Hippocampal formation (tissue), 2 donors: ENCODE measurements at regions not wholly inside any gene's neighbourhood (a gene's known extent, or its start where the extent isn't known, plus 50 kb on each side); places are given as distances from the start of the nearest gene placed in this dataset.
"Not testable (repeated sequence)": the region's sequence is repeated elsewhere in the genome, so short reads cannot be mapped to it uniquely, and the experiment has no call there.

Source experiments
- DNase-seq, 2 donors: peaks; one replicate each; lab custom pipeline; 2025; lab: John Stamatoyannopoulos, UW

DNA sequence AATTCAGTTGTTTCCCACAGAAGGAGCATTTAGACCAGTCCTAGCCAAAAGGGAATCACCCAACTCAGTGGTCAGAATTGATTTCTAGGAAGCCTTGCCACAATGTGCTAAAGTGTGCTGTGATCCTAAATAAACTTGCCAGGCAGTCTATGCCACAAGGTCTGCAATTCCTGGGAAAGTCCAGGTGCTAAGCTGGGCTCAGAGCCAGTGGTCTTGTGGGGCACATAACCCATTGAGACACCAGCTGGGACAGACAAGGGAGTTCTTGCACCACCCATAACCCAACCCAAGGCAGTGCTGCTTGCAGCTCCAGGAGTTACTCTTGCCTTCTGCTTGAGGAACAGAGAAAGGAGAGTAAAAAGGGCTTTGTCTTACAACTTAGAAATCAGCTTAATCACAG, 489.5 kb upstream of the SPRY2 start:
- no peak for DNase-seq

DNA sequence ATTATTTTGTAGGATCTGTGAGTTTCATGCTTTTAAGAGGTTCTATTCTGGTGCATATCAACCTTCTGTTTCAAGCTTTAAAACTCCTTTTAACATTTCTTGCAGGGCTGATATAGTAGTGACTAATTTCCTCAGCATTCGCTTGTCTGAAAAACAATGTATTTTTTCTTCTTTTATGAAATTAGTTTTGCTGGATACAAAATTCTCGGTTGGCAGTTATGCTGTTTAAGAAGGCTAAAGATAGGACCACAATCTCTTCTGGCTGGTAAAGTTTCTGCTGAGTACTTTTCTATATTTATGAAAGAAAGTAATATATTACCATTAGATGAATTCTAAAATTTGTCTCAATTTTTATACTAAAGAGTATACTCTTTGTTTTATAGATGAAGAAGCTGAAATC, 487.8 kb upstream of the SPRY2 start:
- DNase-seq: no peak

DNA sequence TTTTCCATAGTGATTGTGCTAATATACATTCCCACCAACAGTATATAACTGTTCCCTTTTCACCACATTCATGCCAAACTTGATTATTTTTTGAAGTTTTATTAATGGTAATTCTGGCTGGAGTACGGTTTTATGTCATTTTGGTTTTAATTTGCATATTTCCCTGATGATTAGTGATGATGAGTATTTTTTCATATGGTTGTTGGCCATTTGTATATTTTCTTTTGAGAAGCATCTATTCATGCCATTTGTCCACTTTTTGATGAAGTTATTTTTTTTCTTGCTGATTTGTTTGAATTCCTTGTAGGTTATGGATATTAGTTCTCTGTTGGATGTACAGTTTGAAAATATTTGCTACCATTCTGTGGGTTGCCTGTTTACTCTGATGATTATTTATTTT, 484.4 kb upstream of the SPRY2 start:
- DNase-seq: no peak

DNA sequence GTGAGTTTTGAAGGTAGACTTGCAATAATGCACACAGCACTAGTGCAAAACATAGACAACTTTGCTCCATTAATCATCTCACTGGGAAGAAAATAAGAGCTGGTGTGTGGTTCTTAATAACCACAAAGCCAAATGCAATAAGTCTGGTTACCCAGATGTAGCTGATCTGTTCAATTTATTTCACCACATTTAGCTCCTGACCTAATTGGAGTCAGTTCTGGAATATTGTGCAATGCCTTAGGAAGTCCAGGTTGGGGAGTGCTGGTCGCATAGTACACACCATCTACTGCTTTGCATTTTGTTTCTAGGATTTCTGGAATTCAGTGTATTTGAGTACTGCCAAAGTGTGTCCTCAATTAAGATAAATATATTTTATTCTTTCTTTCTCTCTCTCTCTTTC, 483.3 kb upstream of the SPRY2 start:
- no peak for DNase-seq

DNA sequence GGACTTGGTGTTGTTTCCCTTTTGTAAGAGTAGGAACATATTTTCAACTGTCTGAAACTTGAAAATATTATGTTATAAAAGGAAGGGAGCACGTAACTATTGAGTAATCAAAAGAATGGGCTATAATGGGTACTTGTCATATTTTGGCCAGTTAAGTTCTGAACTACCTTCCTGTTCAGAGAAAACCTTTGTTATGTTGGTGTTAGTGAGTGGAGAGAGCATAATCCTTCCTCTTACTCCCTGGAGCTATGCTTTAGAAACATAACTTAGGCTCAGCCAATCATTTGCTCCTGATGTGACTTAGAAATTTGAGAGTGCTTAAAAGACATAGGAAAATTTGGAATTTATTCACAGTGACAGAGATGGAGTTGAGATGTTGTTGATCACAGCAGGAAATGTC, 482.5 kb upstream of the SPRY2 start:
- no peak for DNase-seq

DNA sequence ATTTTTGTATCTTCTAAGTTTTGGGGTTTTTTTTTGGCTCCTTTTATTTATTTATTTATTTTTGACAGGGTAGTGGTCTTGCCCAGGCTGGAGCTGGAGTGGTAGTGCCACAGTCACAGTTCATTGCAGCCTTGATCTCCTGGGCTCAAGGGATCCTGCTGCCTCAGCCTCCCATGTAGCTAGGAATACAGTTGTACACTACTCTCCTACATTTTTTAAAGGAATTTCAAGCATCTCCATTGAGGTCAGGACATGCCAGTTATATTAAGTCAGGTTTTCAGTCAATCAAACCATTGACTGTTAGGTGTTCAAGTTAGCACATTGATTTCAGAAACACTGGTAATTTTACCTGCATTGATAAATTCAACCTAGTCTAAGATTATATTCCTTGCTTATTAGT, 480.5 kb upstream of the SPRY2 start:
- no peak for DNase-seq

DNA sequence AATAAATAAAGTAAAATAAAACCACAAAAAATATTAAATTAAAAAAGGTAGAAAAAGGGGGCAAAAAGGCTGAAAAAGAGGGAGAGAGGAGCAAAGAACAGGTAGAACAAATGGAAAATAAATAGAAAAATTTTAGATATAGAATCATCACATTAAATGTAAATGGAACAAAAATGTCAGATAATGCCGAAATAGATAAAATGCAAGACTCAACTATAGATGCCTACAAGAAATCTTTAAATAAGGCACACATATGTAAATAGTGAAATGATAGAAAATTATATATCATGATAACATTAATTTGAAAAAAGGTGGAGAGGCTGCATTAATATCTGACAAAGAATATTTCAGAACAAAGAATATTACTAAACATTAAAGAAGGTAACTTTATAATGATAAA, 477.1 kb upstream of the SPRY2 start:
- no peak for DNase-seq

DNA sequence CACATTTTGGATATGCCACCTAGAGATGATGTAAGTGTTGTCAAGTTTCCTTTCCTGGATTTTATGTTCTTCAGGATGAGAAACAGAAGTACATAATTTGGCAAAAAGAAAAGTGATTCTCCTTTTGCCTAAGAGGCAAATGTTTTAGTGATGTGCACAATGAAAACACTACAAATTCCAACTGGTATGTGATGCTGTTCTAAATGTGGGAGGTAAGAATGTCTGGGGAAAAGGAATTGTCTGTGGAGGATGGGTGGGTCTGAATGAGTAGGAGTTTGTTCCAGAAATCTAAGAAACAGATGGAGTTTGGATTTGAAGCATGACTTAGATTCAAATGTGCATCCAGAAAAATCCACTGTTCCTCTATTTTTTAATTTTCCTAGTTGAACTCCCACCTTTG, 473.6 kb upstream of the SPRY2 start:
- DNase-seq: peak in 1 of 2 donors; percentile 27

DNA sequence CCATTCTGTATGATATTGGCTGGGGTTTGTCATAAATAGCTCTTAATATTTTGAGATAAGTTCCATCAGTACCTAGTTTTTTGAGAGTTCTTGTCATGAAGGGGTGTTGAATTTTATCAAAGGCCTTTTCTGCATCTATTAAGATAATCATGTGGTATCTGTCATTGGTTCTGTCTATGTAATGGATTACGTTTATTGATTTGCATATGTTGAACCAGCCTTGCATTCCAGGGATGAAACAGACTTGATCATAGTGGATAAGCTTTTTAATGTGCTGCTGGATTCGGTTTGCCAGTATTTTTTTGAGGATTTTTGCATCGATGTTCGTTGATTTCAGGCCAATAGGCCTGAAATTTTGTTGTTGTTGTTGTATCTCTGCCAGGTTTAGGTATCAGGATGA, 469.4 kb upstream of the SPRY2 start:
- DNase-seq: not testable (repeated sequence)

DNA sequence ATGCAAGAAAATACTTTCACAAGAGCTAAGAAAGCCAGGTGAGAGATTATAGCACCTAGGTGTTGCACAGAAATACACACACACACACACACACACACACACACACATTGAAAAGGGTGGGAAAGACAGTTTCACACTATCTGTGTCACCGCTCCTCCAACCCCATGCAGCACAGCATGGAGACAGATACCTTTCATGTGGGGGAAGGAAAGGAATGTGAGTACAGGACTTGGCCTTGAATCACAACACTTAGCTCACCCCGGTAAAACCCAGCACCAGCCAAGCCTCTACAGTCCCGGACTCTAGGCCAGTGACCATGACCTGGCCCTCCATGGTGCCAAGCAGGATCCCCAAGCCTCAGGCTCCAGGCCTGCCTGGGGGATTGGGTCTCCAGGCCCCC, 462.0 kb upstream of the SPRY2 start:
- no peak for DNase-seq

DNA sequence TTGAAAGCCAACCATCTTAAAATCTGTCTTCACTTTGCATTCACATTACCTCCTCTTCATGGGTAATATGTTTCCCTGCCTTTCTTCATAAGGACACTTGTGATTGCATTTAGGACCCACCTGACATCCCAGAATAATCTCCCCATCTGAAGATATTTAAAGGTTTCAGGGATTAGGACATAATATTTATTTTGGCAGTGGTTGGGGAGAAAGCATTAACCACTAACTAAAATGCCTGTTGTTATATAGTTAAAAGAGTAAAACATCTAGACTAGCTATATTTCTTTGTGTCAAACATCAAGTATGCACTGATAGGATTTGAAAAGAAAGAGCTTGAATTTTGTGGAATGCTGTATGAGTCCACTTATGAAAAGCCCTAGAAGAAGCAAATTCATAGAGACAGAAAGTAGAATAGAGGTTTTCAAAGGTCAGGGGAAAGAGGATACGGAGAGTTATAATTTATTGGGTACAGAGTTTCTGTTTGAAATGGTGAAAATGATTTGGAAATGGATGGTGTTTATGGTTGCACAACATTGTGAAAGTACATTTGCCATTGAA, 457.7 kb upstream of the SPRY2 start:
- DNase-seq: no peak

DNA sequence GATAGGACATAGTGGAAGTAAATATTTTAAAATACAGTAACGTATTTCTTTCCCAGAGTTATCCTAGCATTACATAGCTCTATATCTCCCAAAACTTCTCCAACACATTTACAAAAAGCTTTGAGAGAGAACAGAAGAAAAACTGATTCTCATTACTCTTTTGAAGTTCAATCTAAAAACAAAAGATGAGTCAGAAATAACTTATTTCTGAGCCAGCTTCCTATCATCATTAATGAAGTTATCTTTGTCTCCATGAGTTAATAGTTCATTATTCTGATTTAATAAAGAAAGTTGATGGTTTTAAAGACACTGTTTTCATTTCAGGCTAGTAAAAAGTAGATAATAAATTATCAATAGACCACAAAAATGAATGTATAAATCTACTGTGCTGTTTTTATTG, 446.7 kb upstream of the SPRY2 start:
- no peak for DNase-seq

DNA sequence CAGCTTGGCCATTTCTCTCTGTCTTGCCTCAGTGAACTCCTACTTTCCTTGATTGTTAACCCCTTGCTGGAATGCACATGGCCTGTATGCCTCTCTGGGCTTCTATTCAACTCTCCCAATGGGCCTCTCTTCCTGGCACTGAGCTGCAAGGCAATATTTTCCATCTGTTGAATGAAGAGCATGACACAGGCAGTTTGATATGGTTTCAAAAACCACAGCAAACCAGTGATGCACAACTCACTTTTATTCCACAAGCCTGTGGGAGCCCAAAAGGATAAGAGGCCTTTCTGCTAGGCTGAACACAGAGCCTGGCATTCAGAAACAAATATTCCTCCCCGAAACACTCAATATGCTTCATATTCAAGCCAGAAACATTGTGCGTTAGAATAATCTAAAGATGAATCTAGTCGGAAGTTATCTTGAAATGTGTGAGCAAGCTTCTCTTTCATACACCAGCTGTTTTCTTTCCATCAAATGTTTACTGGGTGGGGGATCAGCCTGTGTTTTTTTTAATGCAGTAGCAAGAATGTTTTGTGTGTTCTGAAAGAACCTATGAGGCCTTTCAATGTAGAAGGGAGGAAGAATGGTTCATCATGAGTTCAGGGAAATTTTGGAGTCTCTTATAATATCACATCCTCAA, 443.1 kb upstream of the SPRY2 start:
- no peak for DNase-seq

DNA sequence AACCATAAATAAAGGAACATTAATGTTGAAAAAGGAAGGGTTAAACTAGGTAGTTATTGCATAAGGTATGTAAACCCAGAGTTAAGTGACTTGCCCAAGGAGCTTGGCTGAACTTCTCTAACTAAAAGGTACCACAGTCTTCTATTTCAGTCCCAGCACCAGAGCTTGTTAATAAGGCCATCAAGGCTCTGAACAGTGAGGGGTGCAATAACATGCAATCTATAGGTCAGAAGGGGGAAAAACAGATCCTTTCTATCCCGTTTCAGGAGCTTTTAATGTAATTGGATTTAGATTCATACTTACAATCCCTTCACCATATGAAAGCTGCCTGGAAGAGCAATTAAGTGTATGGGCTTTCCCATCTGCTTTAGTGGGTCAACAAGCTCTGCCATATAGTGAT, 441.5 kb upstream of the SPRY2 start:
- no peak for DNase-seq

DNA sequence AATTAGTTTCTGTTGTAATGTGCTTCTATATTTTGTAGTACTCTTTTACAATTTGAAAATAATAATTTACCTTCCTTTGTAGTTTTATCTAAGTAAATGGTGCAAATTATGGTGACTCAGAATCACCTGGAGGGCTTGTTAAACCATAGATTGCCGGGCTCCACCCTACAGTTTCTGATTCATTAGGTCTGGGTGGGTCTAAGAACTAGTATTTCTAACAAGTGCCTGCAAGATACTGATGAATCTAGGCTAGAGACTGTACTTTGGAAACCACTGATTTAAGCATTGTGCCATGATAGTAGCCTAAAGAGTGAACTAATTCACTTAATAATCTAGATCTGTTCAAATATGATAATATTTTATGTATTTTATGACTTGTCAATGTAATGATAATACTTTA, 437.4 kb upstream of the SPRY2 start:
- no peak for DNase-seq

DNA sequence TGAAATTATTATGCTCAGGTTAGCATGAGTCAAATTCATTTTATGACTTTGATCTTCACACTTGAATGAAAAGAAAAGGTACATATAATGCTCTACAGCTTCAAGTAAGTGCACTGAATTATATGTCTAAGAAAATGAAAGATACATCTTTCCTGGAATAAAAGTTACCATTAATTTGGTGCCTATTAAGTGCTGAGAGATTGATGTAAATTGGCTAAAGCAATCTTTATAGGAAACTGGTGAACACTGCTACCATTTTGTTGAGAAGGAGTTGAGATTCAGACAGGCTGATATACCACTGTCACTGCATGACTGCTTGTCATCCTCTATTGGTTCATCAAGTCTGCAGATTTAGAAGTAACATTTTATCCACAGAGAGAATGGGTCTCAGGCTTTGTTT, 416.8 kb upstream of the SPRY2 start:
- no peak for DNase-seq

DNA sequence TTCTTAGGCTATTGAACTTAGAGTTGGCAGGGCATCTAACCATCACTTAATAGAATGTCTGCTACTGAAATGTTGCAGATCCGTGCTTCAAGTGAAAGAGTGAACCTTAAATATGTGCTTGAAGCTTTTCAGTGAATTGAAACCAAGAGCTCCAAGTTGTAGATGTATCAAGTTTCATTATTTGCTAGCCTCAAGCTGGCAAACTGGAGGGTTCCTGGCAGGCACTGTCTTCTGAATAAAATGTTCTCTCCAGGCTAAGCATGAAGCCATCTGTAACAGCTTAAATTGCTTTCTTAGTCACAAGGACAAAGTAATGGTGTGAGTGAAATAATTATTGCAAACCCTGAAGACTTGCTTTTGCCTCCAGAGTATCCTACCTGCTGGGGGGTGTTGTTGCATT, 415.0 kb upstream of the SPRY2 start:
- DNase-seq: peak; percentile 2 to 59

DNA sequence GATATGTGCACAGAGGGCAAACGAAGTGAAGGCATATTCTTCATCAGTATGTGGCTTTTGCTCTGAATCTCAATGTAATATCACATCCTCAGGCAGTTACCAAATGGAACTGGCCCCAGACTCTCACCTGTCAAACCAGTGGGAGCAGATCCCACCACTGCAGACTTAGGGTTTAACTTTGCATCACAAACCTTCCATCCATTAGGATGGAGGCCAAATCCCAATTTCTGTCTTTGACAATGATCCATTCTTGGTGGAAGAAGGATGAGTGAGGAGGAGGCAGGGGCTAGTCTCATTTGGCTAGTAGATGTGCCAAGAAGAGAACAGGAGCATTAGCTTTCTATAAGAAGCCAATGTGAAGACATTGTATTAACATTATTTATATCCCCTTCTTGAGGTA, 413.5 kb upstream of the SPRY2 start:
- no peak for DNase-seq

DNA sequence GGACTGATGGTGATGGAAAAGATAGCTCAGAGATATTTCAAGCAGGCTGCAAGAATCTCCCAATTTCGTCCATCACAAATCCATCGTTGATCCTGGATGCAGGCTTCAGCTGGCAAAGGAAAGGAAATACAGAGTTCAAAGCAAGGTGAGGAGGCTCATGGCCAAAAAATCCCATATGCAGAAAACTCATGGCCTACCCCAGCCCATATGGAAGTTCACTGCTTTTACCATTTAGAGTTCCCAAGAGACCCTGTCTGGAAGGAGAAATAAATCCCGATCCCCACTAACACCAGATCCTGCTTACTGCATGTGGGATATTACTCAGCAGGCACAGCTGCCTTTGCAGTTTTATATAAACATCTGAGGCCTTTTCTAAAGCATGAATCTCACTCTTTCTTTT, 412.9 kb upstream of the SPRY2 start:
- no peak for DNase-seq

DNA sequence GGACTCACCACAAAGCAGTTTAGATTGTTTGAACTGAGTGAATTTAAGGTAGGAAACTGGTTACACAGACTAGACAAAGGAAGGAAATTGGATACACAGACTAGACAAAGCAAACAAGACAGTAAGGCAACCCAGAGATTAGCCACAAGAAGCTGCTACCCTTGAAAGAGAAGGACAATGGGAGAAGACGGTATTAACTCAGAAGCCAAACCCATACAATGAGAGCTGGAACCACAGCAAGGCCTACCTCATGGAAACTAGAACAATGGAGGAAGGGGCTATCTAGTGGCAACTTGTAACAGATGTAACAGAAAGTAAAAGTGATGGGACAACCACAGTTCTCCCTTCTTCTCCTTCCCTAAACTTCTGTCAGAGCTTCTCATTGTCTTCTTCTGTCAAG, 410.9 kb upstream of the SPRY2 start:
- DNase-seq: no peak

DNA sequence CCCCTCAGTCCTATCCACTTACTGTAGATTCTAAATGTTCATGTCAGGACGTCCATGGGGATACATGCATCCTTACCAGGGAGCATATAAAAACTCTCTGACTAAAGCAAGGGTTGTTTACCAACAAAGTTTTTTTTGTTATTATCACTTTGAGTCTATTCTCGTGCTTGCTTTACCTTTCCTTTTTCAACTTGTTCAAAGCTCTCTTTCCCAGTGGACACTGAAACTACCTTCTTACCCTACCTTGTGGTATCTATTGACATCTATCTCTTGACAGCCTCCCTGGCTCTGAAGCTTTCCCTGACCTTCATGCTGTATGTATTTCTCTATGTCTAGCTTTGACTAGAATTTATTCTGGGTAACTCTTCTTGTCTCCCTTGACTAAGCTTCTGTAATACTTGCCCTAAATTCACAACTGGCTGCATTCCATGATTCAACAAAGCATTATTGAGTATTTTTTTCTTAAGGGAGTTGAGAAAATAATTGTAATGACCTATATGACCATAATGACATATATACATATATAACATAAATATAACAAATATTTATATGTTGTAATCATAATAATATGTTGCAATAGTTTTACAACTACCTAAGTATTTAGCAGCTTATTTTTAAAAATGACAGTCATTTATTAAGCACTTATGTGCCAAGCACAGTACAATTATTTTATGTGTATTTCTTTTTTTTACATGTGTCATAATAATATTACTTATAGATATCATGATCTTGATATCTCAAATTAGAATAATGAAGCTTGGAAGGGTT, 403.4 kb upstream of the SPRY2 start:
- DNase-seq: no peak

DNA sequence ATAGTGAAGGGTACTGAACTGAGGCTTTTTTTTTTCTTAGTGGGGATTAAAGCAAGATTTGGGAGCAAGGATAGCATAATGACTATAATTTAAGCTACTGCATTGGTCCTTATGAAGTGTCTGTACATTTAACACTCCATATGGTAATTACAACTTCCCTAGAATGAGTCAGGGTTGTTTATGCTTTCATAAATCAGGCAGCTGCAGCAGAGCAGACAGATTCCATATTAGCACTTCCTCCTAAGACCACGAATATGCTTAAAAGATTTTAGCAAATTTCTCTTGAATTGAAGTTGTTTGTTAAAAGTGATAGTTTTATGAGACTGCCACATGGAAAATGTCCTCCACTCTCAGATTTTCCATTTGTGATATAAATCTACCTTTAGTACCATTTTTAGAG, 401.1 kb upstream of the SPRY2 start:
- no peak for DNase-seq

DNA sequence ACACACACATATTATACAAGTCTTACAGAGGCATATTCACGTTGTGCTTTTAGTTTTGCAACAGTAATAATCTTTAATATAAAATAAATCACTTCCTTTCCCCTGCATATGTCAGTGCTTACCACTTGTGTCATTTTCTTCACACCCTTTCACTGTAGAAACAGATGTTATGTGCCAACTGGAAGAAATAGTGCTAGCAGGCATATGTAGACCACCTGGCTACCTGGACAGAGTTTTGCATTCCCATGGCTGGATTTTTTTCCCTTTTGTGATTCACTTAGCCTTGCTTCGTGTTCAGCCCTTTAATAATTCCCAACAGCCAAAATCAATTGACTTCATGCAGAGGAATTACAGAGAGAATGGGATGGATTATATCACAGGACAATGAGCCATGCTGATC, 399.1 kb upstream of the SPRY2 start:
- DNase-seq: no peak

DNA sequence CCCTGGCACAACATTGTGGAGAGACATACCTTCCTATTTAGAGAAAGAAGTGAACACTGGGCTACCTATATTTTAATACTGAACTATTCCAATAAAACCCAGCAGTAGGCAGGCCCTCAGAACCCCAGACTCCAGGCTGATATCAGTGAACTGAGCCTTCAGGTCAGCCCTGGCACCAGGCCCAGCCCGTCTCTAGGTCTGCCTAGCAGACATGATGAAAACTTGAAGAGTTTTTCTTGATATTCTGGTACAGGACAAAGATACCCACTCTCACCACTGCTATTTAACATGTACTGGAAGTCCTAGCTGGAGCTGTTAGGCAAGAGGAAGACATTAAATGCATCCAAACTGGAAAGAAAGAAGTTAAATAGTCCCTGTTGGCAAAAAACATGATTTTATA, 396.6 kb upstream of the SPRY2 start:
- DNase-seq: no peak
